Lower leg skin (tissue), 3 donors: ENCODE measurements at regions not wholly inside any gene's neighbourhood (a gene's known extent, or its start where the extent isn't known, plus 50 kb on each side); places are given as distances from the start of the nearest gene placed in this dataset.
"Not testable (repeated sequence)": the region's sequence is repeated elsewhere in the genome, so short reads cannot be mapped to it uniquely, and the experiment has no call there.

Experiments used
- CTCF ChIP-seq, 3 donors: fragments of 450-650 bp; IDR thresholded peaks; one replicate each; pipeline ENCODE4 v1.5.1; 2016; ENCODE audit warnings: antibody characterized with exemption in 3 of 3, mild to moderate bottlenecking in 3 of 3, moderate library complexity in 2 of 3
- POLR2A ChIP-seq, 2 donors: fragments of 450-650 bp; IDR thresholded peaks; one replicate each; pipeline ENCODE4 v1.6.1; 2016 to 2017; ENCODE audit warnings: antibody characterized with exemption in 2 of 2, mild to moderate bottlenecking in 1 of 2, moderate library complexity in 1 of 2

GRCh38 chr4:155064934-155065333 is 143.5 kb upstream of the NPY2R start:
- TF ChIP-seq CTCF, POLR2A (IDR thresholded peaks at IDR 0.05): not testable (repeated sequence)
